MV-4-11 (cell line): ENCODE measurements at regions not wholly inside any gene's neighbourhood (a gene's known extent, or its start where the extent isn't known, plus 50 kb on each side); places are given as distances from the start of the nearest gene placed in this dataset.
A peak's percentile ranks its signal among the peaks of the same experiment; 100 is the strongest.
"Not testable (repeated sequence)": the region's sequence is repeated elsewhere in the genome, so short reads cannot be mapped to it uniquely, and the experiment has no call there.

Source experiments
- DNase-seq: peaks from one replicate; lab custom pipeline; 2025; lab: John Stamatoyannopoulos, UW

DNA sequence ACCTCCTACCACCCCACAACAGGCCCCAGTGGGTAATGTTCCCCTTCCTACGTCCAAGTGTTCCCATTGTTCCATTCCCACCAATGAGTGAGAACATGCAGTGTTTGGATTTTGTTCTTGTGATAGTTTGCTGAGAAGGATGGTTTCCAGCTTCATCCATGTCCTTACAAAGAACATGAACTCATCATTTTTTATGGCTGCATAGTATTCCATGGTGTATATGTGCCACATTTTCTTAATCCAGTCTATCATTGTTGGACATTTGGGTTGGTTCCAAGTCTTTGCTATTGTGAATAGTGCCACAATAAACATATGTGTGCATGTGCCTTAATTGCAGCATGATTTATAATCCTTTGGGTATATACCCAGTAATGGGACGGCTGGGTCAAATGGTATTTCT, 81.6 kb downstream of the P2RY10 start:
- not testable (repeated sequence) for DNase-seq

DNA sequence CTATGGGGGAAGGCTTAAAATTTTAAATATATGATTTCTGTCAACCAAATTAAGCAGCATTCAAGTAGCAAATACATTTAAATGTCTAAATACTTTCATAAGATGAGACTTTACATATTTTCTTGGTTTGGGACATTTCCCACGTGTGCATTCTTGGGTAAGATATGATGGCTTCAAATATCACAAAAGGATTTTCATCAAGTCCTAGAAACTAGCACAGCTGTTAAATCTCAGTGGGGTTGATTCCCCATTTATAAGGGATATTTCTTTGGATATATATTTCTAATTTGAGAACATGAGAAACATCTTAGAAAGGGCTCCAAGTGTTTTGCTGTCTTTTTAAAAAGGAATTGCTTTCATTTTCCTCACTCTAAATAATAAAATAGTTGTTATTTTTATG, 90.2 kb downstream of the P2RY10 start:
- no peak for DNase-seq

DNA sequence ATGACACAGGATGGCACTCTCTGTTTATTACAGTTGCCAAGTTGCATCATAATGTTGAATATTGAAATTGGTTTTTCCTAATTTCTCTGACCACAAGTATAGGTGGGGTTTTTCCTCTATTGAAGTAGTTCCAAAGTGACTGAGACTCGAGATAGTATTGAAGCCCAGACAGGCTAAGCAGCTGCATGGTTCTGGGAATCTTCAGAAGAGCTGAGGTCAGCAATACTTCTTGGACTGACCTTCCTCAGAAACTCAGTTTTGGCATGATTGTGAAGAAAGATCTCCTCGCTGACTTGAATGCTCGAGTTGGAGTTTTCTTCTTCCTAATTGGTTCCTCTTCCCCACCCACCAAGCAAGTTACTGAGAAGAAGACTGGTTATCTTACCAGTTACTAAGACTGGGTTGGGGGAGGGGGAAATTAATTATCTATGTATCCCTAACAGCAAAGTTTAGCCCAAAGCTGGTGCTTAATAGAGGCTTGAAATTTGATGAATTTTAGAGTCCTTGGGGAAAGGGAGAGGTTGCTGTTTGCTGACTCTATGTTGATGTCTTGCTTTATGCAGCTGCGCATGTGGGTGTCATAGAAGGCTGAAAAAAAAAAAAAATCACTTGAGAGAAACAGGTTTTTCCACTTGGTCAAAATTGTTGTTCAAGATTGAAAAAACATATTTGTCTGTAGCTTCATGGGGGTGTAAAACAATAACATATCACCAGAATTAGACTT, 91.1 kb downstream of the P2RY10 start:
- DNase-seq: no peak

DNA sequence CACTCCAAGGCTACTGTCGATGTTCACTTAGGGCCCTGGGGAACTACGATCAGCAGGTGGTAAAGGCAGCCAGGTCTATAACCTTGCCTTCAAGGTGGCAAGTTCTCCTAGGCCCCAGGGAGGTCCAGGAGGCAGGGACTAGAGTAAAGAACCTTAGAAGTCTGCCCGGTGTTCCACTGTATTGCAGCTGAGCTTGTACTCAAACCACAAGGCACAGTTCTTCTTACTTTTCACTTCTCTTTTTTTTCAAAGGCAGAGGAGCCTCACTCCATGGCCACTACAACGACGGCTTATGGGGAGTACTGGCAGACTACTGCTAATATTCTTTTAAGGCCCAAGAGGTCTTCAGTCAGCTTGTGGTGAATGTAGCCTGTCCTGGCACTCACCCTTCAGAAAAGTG, 78.8 kb upstream of the GPR174 start:
- peak; percentile 76 for DNase-seq

DNA sequence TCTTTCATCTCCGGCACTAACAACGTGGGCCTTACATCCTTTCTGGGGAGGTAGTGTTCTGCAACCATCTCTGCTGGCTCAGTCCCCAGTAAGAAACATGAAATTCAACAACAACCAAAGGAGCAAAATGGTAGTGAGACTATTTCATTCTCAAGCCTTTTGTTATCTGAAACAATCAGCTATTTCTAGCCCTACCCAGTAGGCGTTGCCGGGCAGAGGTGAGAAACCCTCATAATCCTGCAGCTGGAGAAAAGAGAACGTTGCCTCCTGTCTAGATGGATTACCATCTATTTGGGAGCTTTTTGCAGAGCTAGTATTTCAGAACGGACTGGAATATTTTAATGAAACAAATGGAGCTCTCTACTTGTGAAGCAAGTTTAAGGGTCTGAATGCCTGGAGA, 66.4 kb upstream of the GPR174 start:
- DNase-seq: no peak

DNA sequence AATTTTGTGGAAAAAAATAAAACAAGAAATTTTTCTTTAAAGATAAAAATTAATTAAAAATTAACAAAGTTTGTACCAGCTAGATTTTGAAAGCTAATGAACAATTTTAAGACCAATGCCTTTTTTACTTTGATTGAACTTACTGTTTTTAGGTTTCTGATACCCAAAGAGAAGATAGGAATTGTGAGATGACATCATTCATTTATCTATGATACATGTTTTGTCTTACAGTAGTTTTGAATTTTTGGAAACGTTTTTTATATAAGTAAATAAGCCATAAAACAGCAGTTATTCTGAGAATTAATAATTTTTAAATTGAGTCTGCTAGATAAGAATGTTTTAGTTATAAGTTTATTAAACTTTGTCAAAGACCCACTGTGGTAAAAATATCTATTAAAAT, 65.0 kb upstream of the GPR174 start:
- DNase-seq: no peak

DNA sequence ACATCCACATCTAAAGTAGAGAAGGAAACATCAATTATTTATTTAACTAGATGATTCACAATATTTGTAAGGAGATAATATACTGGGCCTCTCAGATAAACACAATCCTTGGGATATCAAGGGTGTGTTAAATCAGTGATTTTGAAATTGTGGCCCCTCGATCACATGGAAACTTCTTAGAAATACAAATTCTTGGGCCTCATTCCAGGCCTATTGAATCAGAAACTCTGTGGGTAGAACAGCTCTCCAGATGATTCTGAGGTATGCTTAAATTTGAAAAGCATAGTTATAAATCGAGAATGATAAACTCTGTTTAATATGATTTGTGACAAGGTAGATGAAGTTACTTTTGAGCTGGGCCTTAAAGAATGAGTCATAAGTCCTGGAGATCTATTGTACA, 64.3 kb upstream of the GPR174 start:
- DNase-seq: no peak

DNA sequence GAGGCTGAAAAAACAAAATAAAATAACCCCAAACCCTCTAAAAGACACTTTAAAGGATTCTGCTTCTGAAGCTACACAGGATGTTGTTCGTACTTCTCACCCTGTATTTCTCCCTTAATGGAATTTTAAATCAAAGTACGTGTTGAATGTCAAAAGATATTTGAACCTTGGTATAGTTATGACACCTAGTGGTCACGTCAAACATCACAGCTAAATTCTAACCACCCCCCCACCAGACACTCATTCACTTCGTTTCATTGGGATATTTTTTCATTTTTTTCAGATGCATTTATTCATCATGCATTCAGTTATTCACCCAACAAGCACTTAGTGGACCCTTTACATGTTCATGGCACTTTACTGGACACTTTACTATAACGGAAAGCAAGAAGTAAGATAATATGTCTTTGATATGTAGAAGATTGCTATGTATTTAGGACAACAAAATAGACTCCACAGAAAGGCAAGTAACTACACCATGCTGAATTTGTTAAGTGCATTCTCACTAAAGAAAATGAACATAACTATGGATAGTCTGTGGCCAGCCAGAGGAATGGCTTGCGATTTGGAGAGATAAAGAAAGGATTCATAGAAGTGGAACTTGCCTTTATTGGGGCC, 62.5 kb upstream of the GPR174 start:
- DNase-seq: peak; percentile 21

DNA sequence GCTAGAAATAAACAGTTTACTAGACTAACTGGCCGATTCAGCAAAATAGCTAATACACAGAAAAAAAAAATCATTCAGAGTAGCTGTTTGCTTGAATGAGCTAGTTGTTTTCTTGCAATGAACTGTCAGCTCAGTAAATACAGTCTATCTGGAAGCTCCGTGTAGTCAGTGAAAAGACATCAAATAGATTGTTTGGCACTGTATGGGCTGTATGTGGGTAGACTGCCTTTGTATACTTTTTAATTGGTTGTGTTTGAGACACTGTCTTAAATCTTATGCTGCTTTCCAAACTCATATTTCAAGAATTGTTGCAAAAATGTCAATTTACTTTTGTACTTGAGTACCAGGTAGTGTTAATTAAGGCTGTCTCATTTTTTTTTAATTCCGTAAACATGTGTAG, 61.6 kb upstream of the GPR174 start:
- DNase-seq: no peak

DNA sequence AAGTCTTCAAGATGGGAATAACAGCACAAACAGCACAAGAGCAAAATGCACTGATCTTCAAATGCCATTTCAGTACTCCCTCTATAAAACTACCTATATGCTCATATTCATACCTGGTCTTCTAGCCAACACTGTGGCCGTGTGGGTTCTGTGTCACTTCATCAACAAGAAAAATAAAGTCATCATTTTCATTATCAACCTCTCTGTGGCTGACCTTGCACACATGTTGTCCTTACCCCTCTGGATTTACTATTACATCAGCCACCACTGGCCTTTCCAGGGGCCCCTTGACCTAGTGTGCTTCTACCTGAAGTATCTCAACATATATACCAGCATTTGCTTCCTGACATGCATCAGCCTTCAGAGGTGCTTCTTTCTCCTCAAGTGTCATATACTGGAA, 59.6 kb upstream of the GPR174 start:
- no peak for DNase-seq

DNA sequence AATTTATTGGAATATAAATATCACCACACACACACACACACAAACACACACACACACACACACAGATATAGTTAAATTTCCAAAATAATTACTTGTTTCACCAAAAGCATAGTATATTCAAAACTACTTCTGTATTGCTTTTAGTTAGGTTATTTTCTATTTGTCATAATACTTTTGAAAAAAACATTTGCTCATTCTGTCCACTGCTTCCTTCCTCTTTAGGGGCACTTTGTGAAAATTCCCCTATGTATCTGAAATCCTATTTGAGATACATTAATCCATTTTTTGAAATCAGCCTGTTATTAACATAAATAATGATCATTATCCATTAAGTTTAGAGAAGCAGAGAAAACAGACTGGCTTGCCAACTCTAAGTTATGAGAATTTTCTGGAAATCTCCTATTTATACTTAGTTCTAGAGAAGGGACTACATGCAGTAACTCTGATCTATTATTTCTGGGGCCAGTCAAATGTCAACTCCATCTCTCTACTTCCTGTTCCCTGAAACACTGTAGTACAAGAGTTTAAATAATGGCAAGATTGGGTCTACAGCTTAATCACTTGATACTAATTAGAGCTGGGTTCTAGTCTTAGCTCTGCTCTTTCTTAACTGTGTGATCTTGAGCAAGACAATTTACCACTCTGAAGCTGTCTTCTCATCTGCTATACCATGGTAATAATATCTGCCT, 54.4 kb upstream of the GPR174 start:
- no peak for DNase-seq

DNA sequence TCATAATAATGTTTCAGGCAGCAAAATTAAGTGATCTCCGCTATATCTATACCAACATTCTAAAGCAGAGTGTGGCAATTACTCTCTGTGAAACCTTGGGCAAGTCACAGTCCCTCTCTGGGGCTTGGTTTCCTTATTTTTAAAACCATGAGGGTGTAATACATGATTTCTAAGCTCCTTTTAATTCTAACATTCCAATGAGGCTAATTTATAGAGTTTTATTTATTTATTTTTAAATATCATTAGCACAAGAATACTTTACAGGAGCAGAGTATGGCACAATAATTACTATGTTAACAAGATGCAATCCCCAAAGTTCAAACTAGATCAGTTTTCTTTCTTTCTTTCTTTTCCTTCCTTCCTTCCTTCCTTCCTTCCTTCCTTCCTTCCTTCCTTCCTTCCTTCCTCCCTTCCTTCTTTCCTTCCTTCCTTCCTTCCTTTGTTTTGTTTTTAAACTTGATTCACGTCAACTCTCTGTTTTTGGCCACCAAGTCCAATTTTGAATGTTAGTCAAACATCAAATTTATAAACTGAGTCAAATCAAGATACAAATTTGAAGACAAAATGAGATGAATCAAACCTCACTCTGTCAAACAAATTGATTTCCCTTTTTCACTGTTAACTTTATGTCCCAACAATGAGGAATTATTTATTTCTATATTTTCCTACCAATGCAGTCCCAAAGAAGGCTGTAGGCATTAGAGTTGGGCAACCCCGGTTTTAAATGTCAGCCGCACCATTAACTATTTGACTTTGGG, 50.2 kb upstream of the GPR174 start:
- DNase-seq: no peak
